H9 (cell line): ENCODE measurements at regions not wholly inside any gene's neighbourhood (a gene's known extent, or its start where the extent isn't known, plus 50 kb on each side); places are given as distances from the start of the nearest gene placed in this dataset.

Source experiments
- DNase-seq: peaks from one replicate; pipeline ENCODE4 v3.0.0-alpha.2; 2017
- H2AFZ ChIP-seq: one replicate; pipeline ENCODE4 v1.6.1; 2013; ENCODE audit warnings: mild to moderate bottlenecking, low read length, control low read depth, moderate library complexity
- H2AK5ac ChIP-seq: 2 replicates; pipeline ENCODE4 v1.6.1; 2013; ENCODE audit warnings: low read length, control low read depth, mixed read lengths; ENCODE audit not compliant: insufficient read length
- H2BK120ac ChIP-seq: one replicate; pipeline ENCODE4 v1.6.1; 2013; ENCODE audit warnings: low read depth, mild to moderate bottlenecking, low read length, control low read depth, inconsistent platforms; ENCODE audit not compliant: poor library complexity, severe bottlenecking
- H2BK12ac ChIP-seq: 2 replicates; pipeline ENCODE4 v1.6.1; 2013; ENCODE audit warnings: low read length, control low read depth, mixed read lengths, low read depth; ENCODE audit not compliant: insufficient read length
- H2BK15ac ChIP-seq: 2 replicates; pipeline ENCODE4 v1.6.1; 2013; ENCODE audit warnings: low read depth, low read length, control low read depth
- H2BK20ac ChIP-seq: one replicate; pipeline ENCODE4 v1.6.1; 2013; ENCODE audit warnings: low read depth, mild to moderate bottlenecking, low read length, control low read depth, inconsistent platforms; ENCODE audit not compliant: poor library complexity, severe bottlenecking
- H2BK5ac ChIP-seq: 2 replicates; pipeline ENCODE4 v1.6.1; 2013; ENCODE audit warnings: low read length, control low read depth, mixed read lengths; ENCODE audit not compliant: insufficient read length
- H3K14ac ChIP-seq: 2 replicates; pipeline ENCODE4 v1.6.1; 2013; ENCODE audit warnings: low read length, control low read depth; ENCODE audit not compliant: insufficient read depth
- H3K18ac ChIP-seq: 2 replicates; pipeline ENCODE4 v1.6.1; 2013; ENCODE audit warnings: low read depth, mild to moderate bottlenecking, mixed read lengths, low read length, control low read depth; ENCODE audit not compliant: insufficient read length
- H3K23ac ChIP-seq: 2 replicates; pipeline ENCODE4 v1.6.1; 2013; ENCODE audit warnings: low read length, control low read depth, mixed read lengths, low read depth; ENCODE audit not compliant: insufficient read length
- H3K23me2 ChIP-seq: 2 replicates; pipeline ENCODE4 v1.6.1; 2013; ENCODE audit warnings: low read depth, mild to moderate bottlenecking, mixed read lengths, low read length, control low read depth; ENCODE audit not compliant: insufficient read length, poor library complexity, severe bottlenecking
- H3K27ac ChIP-seq: 2 replicates; pipeline ENCODE4 v1.5.1; 2013; ENCODE audit warnings: low read length, control low read depth, mixed read lengths, low read depth; ENCODE audit not compliant: insufficient read length
- H3K27me3 ChIP-seq: 2 replicates; pipeline ENCODE4 v1.6.1; 2013; ENCODE audit warnings: low read length, control low read depth, inconsistent platforms; ENCODE audit not compliant: insufficient read depth
- H3K4ac ChIP-seq: 2 replicates; pipeline ENCODE4 v1.6.1; 2013; ENCODE audit warnings: low read depth, mild to moderate bottlenecking, control low read depth, inconsistent platforms, low read length, moderate library complexity
- H3K4me1 ChIP-seq: 2 replicates; pipeline ENCODE4 v1.6.1; 2013; ENCODE audit warnings: low read length, control low read depth, inconsistent platforms; ENCODE audit not compliant: insufficient read depth
- H3K4me2 ChIP-seq: 2 replicates; pipeline ENCODE4 v1.6.1; 2013; ENCODE audit warnings: low read length, control low read depth, mixed read lengths; ENCODE audit not compliant: insufficient read length, insufficient read depth
- H3K56ac ChIP-seq: 2 replicates; pipeline ENCODE4 v1.6.1; 2013; ENCODE audit warnings: low read depth, mild to moderate bottlenecking, mixed read lengths, low read length, control low read depth; ENCODE audit not compliant: insufficient read length
- H3K79me1 ChIP-seq: 2 replicates; pipeline ENCODE4 v1.6.1; 2013; ENCODE audit warnings: low read depth, mild to moderate bottlenecking, moderate library complexity, low read length, control low read depth, inconsistent platforms; ENCODE audit not compliant: insufficient read depth, poor library complexity, severe bottlenecking
- H3K79me2 ChIP-seq: 2 replicates; pipeline ENCODE4 v1.6.1; 2013; ENCODE audit warnings: low read length, control low read depth, inconsistent platforms; ENCODE audit not compliant: insufficient read depth
- H3K9ac ChIP-seq: 2 replicates; pipeline ENCODE4 v1.6.1; 2013; ENCODE audit warnings: low read length, control low read depth, mixed read lengths; ENCODE audit not compliant: insufficient read length; ENCODE audit errors: extremely low read depth
- H3K9me3 ChIP-seq: one replicate; pipeline ENCODE4 v1.6.1; 2013; ENCODE audit warnings: low read depth, low read length, inconsistent platforms; ENCODE audit not compliant: control insufficient read depth
- H3T11ph ChIP-seq: one replicate; pipeline ENCODE4 v1.6.1; 2013; ENCODE audit warnings: mild to moderate bottlenecking, low read length, control low read depth, inconsistent platforms
- H4K20me1 ChIP-seq: one replicate; pipeline ENCODE4 v1.6.1; 2013; ENCODE audit not compliant: control insufficient read depth, insufficient read length, insufficient read depth
- H4K5ac ChIP-seq: 2 replicates; pipeline ENCODE4 v1.6.1; 2013; ENCODE audit warnings: low read depth, mild to moderate bottlenecking, mixed read lengths, low read length, control low read depth; ENCODE audit not compliant: insufficient read length
- H4K8ac ChIP-seq: replicated peaks from 2 replicates; pipeline ENCODE4 v1.6.1; 2013; ENCODE audit warnings: low read length, control low read depth, mixed read lengths, low read depth; ENCODE audit not compliant: insufficient read length
- H4K91ac ChIP-seq: 2 replicates; pipeline ENCODE4 v1.6.1; 2013; ENCODE audit warnings: low read depth, mild to moderate bottlenecking, moderate library complexity, mixed read lengths, low read length, control low read depth; ENCODE audit not compliant: insufficient read length
- H3K27ac Mint-ChIP-seq, 3 experiments: 2 replicates in 2 of 3; 3 replicates in 1 of 3; pipeline ENCODE4 v1.8.0; 2020 to 2021; ENCODE audit warnings: mixed read lengths in 3 of 3, mild to moderate bottlenecking in 1 of 3, moderate library complexity in 1 of 3
- H3K27me3 Mint-ChIP-seq: 2 replicates; pipeline ENCODE4 v1.8.0; 2021; ENCODE audit warnings: low read depth, mild to moderate bottlenecking, moderate library complexity, mixed read lengths
- H3K36me3 Mint-ChIP-seq, 3 experiments: 2 replicates in 2 of 3; 3 replicates in 1 of 3; pipeline ENCODE4 v1.8.0; 2020 to 2021; ENCODE audit warnings: low read depth in 3 of 3, mixed read lengths in 3 of 3; ENCODE audit not compliant: insufficient read depth in 1 of 3
- H3K4me1 Mint-ChIP-seq, 2 experiments: 2 replicates each; pipeline ENCODE4 v1.8.0; 2020; ENCODE audit warnings: mixed read lengths in 2 of 2
- H3K4me3 Mint-ChIP-seq, 2 experiments: 2 replicates in 1 of 2; 3 replicates in 1 of 2; pipeline ENCODE4 v1.8.0; 2020 to 2021; ENCODE audit warnings: mild to moderate bottlenecking in 2 of 2, mixed read lengths in 2 of 2, moderate library complexity in 1 of 2
- H3K9me3 Mint-ChIP-seq, 2 experiments: 2 replicates in 1 of 2; 3 replicates in 1 of 2; pipeline ENCODE4 v1.8.0; 2020; ENCODE audit warnings: mild to moderate bottlenecking in 2 of 2, mixed read lengths in 2 of 2, moderate library complexity in 1 of 2
- CTCF ChIP-seq: fragments of 200-600 bp; sonication (generic); conservative IDR thresholded peaks from 3 replicates; pipeline ENCODE4 v1.8.0; 2021; ENCODE audit warnings: antibody characterized with exemption, mild to moderate bottlenecking
- WGBS: extraction: QIAGEN DNeasy Blood & Tissue Kit; methylation state at CpG from one replicate; pipeline ENCODE4 v1.1.7; 2013; ENCODE audit warnings: missing lambda C conversion rate, low lambda C conversion rate, mixed read lengths; ENCODE audit not compliant: insufficient read length; ENCODE audit errors: extremely low coverage; 5-methylcytosine and 5-hydroxymethylcytosine counted together

- Histone ChIP-seq H2BK120ac (no peak overlapping the region), H3K56ac (no peak overlapping the region), H3K14ac (no peak overlapping the region), H3K23ac (no peak overlapping the region), H3K18ac (no peak overlapping the region), H3K4ac (no peak overlapping the region), H3K79me2 (no peaks in the 10 kb centered on the region), H2AFZ (no peak overlapping the region), H3T11ph (no peak overlapping the region), H3K4me2 (no peak overlapping the region), H3K4me1 (no peaks in the 10 kb centered on the region), H4K5ac (no peak overlapping the region), H4K91ac (no peak overlapping the region), H4K8ac (no peak overlapping the region), H2AK5ac (no peak overlapping the region), H3K27me3 (no peaks in the 10 kb centered on the region), H3K23me2 (no peaks in the 10 kb centered on the region), H3K9ac (no peak overlapping the region), H3K9me3 (no peaks in the 10 kb centered on the region), H3K79me1 (no peaks in the 10 kb centered on the region), H2BK15ac (no peak overlapping the region), H4K20me1 (no peaks in the 10 kb centered on the region), H2BK12ac (no peak overlapping the region), H2BK20ac (no peak overlapping the region), H3K27ac (no peak overlapping the region), H2BK5ac (no peak overlapping the region)
- Mint-ChIP-seq H3K4me1 (peaks cover 10 to 13% of the 10 kb centered on the region in 2 experiments), H3K4me3 (no peak overlapping the region), H3K27me3 (0 out of 2 replicates have a peak, but pooled peaks cover 2% of the 10 kb centered on the region), H3K9me3 (no peaks in the 10 kb centered on the region; a peak in 1 of 5 replicates), H3K36me3 (no peaks in the 10 kb centered on the region; a peak in 1 of 7 replicates), H3K27ac (no peak overlapping the region)
- WGBS = no CpG with 5 or more reads among the region's 2 CpGs
- TF ChIP-seq CTCF = no peak
- no peak for DNase-seq
These were observed 54.9 kb upstream of the ADAMTS19 start for GRCh38 chr5:129405222-129405621.
